HG02852 (cell line): ENCODE measurements at regions not wholly inside any gene's neighbourhood (a gene's known extent, or its start where the extent isn't known, plus 50 kb on each side); places are given as distances from the start of the nearest gene placed in this dataset.
"Not testable (repeated sequence)": the region's sequence is repeated elsewhere in the genome, so short reads cannot be mapped to it uniquely, and the experiment has no call there.

Experiments
- ATAC-seq: cut with Tn5 transposase; IDR thresholded peaks from one replicate; pipeline ENCODE4 v1.9.1; 2021; ENCODE audit warnings: mild to moderate bottlenecking, moderate library complexity; ENCODE audit not compliant: unreplicated experiment

DNA sequence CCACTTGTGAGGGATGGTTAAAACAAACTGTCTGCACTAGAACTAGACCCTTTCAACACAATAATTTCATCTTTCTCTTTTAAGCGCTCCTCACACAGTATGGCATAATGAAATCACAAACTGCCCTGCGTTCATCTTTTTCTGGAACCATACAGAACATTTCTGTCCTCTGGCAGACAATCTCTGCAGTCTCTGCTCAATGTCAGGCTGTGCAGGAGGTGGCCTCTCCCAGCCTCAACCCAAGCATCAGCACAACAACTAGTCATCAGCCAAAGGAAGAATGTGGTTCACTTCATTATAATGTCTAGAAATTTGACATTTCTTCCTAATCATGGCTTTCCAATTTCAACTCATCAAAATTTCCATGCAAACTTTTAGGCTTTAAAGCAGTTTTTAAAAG lies 125.1 kb upstream of the STARD13 start:
- no peak for ATAC-seq

DNA sequence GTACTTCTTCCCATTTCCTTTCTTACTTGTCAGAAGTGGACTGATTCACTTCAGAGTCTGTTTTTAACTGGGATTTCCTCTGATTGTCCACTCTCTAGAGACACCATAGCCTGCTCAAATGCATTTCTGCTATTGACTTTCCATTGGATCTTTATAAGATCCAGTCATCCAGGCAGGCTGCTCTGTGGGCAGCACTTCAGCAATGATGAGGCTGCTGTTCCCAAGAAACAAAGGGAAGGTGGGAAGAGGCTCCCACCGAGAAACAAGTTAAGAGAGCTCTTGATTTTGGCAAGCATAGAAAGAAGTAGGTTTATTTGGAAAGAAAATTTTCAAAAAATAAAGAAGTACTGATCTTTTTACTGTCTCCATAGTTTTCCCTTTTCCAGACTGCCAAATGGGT lies 125.8 kb upstream of the STARD13 start:
- ATAC-seq = no peak

DNA sequence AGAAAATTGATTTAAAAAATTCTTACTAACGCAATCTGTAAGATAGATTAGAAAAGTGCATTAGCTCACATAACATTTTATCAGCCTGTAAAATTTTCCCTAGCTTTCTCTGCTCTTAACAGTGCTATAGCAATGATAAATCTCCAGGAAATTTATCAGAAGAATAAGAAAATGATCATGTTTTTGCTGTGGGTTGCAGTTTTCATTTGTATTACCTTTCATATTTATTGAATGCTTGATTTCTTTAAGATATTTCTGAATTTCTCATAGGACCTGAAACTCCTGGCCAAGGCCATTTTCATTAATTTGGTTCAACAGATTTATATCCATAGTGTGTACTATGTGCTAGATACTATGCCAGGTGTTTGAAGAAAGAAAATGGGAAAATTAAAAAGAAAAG lies 130.3 kb upstream of the STARD13 start:
- ATAC-seq = no peak

DNA sequence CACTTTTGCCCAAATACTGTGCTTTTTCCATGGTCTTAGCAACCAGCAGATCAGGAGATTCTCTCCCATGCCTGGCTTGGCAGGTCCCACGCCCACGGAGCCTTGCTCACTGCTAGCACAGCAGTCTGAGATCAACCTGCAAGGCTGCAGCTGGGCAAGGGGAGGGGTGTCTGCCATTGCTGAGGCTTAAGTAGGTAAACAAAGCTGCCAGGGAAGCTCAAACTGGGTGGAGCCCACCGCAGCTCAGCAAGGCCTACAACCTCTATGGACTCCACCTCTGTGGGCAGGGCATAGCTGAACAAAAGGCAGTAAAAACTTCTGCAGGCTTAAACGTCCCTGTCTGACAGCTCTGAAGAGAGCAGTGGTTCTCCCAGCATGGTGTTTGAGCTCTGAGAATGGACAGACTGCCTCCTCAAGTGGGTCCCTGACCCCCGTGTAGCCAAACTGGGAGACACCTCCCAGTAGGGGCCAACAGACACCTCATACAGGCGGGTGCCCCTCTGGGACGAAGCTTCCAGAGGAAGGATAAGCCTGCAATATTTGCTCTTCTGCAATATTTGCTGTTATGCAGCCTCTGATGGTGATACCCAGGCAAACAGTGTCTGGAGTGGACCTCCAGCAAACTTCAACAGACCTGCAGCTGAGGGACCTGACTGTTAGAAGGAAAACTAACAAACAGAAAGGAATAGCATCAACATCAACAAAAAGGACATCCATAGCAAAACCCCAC lies 132.8 kb upstream of the STARD13 start:
- ATAC-seq = not testable (repeated sequence)

DNA sequence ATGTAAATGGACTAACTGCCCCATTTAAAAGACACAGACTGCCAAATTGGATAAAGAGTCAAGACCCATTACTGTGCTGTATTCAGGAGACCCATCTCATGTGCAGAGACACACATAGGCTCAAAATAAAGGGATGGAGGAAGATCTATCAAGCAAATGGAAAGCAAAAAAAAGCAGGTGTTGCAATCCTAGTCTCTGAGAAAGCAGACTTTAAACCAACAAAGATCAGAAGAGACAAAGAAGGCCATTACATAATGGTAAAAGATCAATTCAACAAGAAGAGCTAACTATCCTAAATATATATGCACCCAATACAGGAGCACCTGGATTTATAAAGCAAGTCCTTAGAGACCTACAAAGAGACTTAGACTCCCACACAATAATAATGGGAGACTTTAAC lies 134.6 kb upstream of the STARD13 start:
- not testable (repeated sequence) for ATAC-seq

DNA sequence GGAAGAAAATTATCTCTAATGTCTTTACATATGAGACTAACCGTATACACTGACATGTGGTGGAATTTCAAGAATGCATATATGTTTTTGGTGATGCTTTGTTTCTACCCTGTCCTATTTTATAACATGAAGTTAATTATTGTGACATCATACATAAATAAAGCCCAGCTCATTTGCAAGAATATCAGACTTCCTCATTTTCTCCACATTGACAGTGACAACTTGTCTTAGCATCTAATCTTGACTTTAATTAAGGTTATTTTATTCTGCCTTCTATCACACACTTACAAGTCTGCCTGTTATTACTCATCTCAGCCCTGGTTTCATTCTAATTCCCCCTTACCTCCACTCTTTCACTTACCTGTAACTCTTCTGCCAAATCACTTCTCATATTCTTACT lies 140.6 kb upstream of the STARD13 start:
- ATAC-seq = no peak

DNA sequence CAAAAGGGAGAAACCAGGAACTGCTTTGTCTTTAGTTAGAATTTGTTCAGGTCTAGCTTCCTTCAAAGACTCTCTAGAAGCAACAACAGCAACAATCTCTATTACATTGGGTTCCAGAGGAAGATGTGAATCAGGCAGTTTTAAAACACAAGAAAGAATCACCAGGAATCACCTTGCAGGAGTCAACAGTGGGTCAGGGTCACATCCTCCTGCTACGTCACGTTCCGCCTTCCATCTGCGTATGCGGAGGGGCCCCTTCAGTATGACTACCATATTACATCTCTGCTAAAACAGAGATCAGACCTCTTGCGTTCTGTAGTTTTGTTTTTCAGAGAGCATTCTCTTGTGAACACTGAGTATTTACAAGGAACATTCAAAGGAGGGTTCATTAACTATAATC lies 147.8 kb upstream of the STARD13 start:
- no peak for ATAC-seq

DNA sequence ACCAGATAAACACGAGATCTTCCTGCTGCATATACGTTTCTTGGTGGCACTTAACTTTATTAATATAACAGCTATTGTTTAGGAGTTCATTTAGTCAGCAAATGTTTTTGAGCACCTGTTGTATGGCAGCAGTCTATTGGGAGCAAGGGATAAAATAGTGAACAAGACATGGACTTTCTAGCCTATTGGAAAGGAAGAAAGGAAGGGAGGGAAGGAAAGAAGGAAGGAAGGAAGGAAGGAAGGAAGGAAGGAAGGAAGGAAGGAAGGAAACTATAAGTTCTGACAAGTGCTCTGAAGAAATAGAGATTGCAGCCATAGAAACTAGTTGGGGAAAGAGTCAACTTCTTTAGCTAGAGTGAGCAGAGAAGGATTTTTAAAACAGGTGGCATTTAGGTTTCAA lies 149.1 kb upstream of the STARD13 start:
- no peak for ATAC-seq

DNA sequence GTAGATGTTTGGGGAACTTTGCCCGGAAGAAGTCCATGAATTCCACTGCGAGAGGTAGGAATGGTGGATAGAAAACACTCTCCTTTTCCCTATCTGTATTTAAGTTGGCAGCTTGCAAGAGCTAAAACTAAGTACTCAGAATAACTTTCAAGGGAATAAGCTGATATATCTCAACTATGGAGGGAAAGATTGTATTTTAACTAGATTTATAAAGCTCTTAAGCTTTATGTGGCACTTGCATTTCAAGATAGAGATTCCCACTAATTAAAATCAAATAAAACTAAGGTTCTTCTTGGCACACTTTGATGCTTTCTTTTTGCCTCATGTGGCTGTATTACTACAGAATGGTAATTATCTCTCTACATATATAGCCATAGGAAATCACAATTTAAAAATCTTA lies 149.7 kb upstream of the STARD13 start:
- ATAC-seq = no peak

DNA sequence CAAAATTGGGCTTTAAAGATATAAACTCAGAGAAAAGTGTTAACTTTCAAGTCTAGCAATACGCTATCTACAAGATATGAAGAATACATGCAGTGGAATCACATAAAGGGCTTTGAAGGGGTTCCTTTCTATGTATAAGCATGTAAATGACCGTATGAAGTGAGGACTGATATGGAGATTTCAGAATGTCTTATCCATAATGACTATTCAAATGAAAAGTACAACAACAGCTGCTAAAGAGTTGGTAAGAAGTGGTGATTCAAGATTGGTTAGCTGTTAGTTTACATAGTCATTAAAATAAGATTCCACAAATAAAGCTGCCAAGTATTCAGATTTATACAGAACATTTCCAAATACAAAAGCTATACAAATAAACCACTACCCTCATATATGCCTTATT lies 153.4 kb upstream of the STARD13 start:
- no peak for ATAC-seq

DNA sequence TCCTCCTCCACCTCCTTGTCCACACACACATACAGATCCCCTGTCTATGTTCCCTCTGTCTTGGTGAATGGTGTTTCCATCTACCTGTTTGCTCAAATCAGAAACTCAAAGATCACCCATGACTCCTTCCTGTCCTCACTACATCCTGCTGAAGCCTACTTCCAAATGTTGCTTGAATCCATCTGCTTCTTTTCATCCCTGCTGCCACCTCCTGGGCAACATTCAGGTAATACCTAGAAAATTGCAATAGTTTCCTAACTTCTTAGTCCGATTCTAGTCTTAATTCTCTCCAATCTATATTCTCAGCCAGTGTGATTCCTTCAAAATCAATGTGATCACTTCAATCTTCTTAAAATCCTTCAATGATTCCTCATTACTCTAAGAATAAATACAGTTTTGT lies 155.5 kb upstream of the STARD13 start:
- no peak for ATAC-seq

DNA sequence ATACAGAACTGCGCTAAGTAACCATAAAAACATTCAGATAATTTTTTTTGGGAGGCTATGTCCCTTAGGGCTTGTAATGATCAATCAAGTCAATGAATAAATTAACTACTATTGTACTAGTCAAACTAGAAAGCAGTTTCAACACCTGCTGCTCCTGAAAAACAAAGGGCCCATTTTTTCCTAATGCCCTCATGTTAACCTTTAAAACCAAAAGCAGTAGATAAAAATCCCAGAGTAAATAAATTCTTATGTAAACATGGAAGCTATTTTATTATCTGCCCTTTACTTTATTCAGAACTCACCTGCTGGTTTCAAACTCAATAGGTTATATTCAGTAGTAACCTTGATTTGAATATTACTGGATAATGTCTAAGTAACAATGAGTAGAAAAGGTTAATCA lies 159.5 kb upstream of the STARD13 start:
- no peak for ATAC-seq

DNA sequence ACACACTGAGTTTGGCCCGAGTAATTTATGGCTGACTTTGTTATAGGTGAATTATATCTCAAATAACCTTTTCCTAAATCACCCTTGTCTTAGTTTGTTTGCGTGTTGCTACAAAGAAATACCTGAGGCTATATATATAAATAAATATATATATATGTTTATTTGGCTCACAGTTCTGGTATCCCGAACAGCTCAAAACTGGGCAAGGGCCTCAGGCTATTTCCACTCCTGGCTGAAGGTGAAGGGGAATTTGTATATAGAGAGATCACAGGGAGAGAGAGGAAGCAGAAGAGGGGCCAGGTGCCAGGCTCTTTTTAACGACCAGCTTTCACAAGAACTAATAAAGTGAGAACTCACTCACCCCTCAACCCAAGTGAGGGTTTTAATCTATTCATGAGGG lies 159.9 kb upstream of the STARD13 start:
- ATAC-seq = no peak

DNA sequence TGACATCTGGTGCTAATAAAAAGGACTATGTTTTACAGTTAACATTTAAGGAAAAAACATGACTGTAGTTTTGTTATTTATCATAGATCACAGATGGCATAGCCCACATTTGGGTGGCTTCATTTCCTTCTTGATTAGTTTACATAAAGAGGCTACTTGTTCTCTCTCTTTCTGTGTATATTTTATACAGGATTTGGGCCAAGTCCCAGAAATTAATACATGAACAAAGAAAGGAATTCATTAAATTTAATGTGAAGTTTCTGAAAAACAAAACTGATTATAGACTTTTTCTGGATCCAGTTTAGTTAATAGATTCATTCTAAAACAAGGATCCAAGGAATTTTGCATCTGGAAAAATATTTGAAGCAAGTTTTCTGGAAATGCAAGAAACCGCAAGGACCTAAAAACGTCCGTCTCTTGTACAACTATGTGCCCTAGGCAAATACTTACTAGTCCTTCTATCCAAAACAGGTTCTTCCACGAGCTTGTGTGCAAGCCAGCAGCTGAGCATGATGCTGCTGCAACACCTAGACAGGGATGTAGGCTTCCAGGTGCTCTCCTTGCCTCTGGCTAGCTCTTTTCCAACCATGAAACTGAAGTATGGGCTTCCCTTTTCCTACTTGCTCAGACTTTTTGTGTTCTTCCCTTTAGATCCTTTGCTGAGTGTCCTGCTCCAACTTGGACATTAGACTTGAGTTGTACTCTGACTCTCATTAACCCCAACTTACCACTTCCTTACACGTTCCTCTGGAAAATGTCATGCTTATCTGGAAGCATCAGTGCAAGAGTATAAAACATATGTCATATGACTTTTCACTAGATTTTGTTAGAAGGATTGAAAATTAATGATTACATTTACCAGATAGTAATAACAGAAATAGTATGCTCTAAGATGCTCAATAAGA lies 161.5 kb upstream of the STARD13 start:
- no peak for ATAC-seq

DNA sequence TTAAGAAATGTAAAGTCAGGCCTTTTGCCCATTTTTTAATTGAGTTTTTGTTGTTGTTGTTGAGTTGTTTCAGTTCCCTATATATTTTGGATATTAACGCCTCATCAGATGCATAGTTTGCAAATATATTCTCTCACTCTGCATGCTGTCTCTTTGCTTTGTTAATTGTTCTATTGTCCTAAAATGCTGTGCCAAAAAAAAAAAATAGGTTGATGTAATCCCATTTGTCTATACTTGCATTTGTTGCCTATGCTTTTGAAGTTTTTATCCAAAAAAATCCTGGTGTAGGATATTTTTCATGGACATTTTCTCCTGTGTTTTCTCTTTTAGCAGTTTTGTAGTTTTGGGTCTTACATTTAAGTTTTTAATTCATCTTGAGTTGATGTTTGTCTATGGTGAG lies 163.3 kb upstream of the STARD13 start:
- ATAC-seq = no peak

DNA sequence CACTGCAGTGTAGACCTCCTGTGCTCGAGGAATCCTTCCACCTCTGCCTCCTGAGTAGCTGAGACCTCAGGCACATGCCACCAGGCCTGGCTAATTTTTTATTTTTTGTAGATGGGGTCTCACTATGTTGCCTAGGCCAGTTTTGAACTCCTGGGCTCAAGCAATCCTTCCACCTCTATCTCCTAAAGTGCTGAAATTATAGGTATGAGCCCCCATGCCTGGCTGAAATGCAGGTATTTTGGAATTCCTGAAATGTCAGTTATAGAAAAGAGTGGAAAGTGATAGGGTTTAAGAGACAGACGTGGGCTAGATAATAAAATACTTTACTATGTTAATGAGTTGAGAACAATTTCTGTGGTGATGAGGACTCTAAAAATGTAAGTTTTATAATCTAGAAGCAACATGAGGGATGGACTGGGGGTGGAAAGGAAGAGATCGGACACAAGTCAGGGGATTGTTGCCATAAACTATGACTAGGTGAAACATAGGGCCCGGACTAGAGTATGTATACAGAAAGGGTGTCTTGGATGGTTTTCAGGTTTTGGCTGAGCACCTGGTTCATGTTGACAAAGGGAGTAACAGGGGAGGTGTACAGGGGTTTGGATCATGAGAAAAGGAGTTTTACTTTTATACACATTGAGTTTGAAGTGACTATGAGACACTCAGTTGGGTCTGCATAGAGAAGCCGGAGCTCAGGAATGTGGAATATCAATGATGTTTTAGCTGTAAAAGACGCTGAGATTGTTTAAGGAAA lies 165.6 kb upstream of the STARD13 start:
- no peak for ATAC-seq

DNA sequence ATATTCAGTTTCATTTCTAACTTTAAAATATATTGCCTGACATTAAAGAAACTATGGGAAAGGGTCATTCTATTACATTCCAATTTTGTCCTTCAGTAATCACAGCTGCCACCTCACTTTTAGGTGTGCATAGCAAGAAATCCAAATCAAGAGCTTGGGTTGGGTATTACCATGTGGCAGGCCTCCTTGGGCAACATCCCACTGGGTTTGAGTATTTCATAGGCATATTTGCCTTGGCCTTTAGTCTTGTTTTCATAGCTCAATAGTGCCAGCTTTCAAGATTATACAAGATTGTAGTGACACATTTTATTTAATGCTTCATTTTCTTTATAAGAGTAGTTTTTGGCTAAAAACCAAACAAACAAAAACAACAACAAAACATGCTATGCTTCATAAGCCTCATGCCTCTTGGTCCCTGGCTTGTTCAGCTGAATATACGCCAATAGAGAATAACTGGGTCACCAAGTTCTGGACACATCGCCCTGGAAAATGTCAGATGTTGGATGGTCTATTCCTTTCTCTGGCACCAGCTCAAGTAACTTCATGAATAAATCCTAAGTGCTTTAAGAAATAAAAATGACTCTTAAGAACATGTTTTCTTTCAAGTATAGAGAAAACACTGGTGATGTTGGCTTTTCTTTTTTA lies 167.4 kb upstream of the STARD13 start:
- no peak for ATAC-seq

DNA sequence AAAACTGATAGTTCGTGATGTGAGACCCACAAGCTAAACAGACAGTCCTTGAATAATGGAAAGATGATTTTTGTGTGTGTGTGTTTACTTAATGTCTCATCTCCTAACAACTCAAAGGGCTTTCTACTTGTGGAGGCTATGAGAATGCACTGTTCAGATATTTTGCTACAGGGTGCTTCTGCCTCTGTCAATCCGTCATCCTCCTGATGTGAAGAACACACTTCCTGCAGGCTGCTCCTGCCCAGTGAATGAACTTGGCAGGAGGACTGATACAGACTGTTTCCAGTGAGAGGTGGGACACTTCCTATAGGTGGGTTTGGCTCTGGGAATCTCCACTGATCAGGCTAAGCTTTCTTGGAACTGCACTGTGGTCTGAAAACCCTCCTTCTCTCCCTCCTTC lies 168.4 kb upstream of the STARD13 start:
- ATAC-seq = no peak

DNA sequence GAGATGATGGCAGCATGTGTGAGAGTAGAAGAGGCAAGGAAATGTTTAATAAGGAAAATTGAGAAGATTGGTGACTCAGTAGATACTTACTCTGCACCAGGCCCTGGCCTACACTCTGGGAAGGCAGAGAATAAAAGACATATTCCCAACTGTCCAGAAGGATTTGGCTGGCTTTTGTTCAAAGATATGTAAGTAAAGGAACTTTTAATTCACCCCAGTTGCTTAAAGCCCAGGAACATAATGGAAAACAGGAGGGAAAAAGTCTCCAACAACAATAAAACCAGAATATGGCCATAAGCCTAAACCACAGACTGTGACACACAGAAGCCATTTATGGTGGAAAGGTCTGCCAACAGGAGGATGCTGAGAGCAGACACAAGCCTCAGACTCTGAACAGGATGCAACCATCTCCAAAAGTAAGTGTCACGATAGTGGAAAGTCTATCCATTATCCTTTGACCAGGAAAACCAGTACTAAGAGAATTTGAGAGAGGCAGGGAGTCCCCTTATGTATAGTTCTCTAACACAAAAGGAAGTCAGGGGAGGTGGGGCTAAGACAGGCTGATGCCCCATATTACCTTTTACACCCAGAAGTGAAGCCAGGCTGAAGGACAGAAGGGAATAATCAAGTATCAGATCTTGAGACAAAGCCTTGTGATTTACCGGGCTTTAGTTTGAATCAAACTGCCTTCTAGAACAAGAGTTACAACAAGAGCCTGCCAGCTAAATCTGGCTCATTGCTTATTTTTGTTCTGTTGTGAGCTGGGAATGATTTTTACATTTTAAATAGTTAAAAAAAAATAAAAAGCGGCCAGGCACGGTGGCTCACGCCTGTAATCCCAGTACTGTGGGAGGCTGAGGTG lies 169.5 kb upstream of the STARD13 start:
- ATAC-seq = no peak

DNA sequence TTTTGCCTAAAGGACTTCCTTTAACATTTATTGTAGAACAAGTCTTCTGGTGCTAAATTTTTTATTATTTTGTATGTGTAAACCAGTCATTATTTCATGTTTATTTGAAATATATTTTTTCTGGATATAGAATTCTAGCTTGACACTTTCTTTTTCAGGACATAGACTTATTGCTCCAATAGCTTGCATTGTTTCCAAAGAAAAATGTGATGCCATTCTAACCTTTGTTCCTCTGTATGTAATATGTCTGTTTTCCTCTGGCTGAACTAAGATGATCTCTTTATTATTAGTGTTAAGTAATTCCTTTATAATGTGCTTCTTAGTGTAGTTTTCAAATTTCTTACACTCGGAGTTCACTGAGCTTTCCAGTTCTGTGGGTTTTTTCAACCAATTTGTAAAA lies 174.1 kb upstream of the STARD13 start:
- no peak for ATAC-seq
